HG03097 (cell line): ENCODE measurements at regions not wholly inside any gene's neighbourhood (a gene's known extent, or its start where the extent isn't known, plus 50 kb on each side); places are given as distances from the start of the nearest gene placed in this dataset.

Experiments
- ATAC-seq: cut with Tn5 transposase; IDR thresholded peaks from one replicate; pipeline ENCODE4 v1.9.1; 2021; ENCODE audit not compliant: unreplicated experiment, low FRiP score

- no peak for ATAC-seq
Measured at GRCh38 chr5:108650997-108651396, 96.7 kb upstream of the FER start.

GRCh38 chr5:108649646-108650045 lies 98.1 kb upstream of the FER start:
- no peak for ATAC-seq

GRCh38 chr5:108649106-108649505 lies 98.6 kb upstream of the FER start:
- no peak for ATAC-seq

GRCh38 chr5:108642170-108642906 lies 105.4 kb upstream of the FER start:
- ATAC-seq: peak; percentile 97

GRCh38 chr5:108641596-108641995 lies 106.1 kb upstream of the FER start:
- ATAC-seq: no peak

- no peak for ATAC-seq
Measured at GRCh38 chr5:108639366-108639765, 108.3 kb upstream of the FER start.

GRCh38 chr5:108638021-108638420 lies 109.7 kb upstream of the FER start:
- ATAC-seq: no peak

GRCh38 chr5:108637134-108637533 lies 110.6 kb upstream of the FER start:
- no peak for ATAC-seq

- no peak for ATAC-seq
Measured at GRCh38 chr5:108636135-108636853, 111.4 kb upstream of the FER start.

GRCh38 chr5:108634617-108635288 lies 112.9 kb upstream of the FER start:
- ATAC-seq: no peak

GRCh38 chr5:108634010-108634616 lies 113.6 kb upstream of the FER start:
- no peak for ATAC-seq

GRCh38 chr5:108629779-108630528 lies 117.7 kb upstream of the FER start:
- ATAC-seq: no peak

GRCh38 chr5:108625654-108626053 lies 122.0 kb upstream of the FER start:
- no peak for ATAC-seq

GRCh38 chr5:108623826-108624225 lies 123.9 kb upstream of the FER start:
- no peak for ATAC-seq

- no peak for ATAC-seq
Measured at GRCh38 chr5:108620516-108620915, 127.2 kb upstream of the FER start.

GRCh38 chr5:108619815-108620214 lies 127.9 kb upstream of the FER start:
- no peak for ATAC-seq

GRCh38 chr5:108617467-108618435 lies 129.9 kb upstream of the FER start:
- ATAC-seq: no peak

- no peak for ATAC-seq
Measured at GRCh38 chr5:108615216-108615615, 132.5 kb upstream of the FER start.

GRCh38 chr5:108607421-108607820 lies 140.3 kb upstream of the FER start:
- no peak for ATAC-seq
